HG02870 (cell line): ENCODE measurements at regions not wholly inside any gene's neighbourhood (a gene's known extent, or its start where the extent isn't known, plus 50 kb on each side); places are given as distances from the start of the nearest gene placed in this dataset.
"Not testable (repeated sequence)": the region's sequence is repeated elsewhere in the genome, so short reads cannot be mapped to it uniquely, and the experiment has no call there.

Source experiments
- ATAC-seq: cut with Tn5 transposase; IDR thresholded peaks from one replicate; pipeline ENCODE4 v1.9.1; 2021; ENCODE audit warnings: mild to moderate bottlenecking, moderate library complexity; ENCODE audit not compliant: unreplicated experiment

- ATAC-seq = no peak
Measured at GRCh38 chr20:51190783-51191180, 167.9 kb upstream of the KCNG1 start.

- ATAC-seq = no peak
Measured at GRCh38 chr20:51189814-51190782, 167.2 kb upstream of the KCNG1 start.

GRCh38 chr20:51188941-51189340 is 166.0 kb upstream of the KCNG1 start:
- ATAC-seq = no peak

- no peak for ATAC-seq
Measured at GRCh38 chr20:51187261-51187660, 164.4 kb upstream of the KCNG1 start.

GRCh38 chr20:51185861-51186260 is 163.0 kb upstream of the KCNG1 start:
- ATAC-seq = no peak

- ATAC-seq = no peak
Measured at GRCh38 chr20:51185277-51185676, 162.4 kb upstream of the KCNG1 start.

- no peak for ATAC-seq
Measured at GRCh38 chr20:51184289-51184688, 161.4 kb upstream of the KCNG1 start.

- no peak for ATAC-seq
Measured at GRCh38 chr20:51183451-51183850, 160.5 kb upstream of the KCNG1 start.

- ATAC-seq = no peak
Measured at GRCh38 chr20:51182571-51182970, 159.7 kb upstream of the KCNG1 start.

- ATAC-seq = no peak
Measured at GRCh38 chr20:51178153-51178552, 155.2 kb upstream of the KCNG1 start.

GRCh38 chr20:51176876-51177275 is 154.0 kb upstream of the KCNG1 start:
- ATAC-seq = no peak

- ATAC-seq = no peak
Measured at GRCh38 chr20:51176446-51176845, 153.5 kb upstream of the KCNG1 start.

- no peak for ATAC-seq
Measured at GRCh38 chr20:51175724-51176123, 152.8 kb upstream of the KCNG1 start.

- no peak for ATAC-seq
Measured at GRCh38 chr20:51175156-51175555, 152.2 kb upstream of the KCNG1 start.

GRCh38 chr20:51174536-51174935 is 151.6 kb upstream of the KCNG1 start:
- no peak for ATAC-seq

GRCh38 chr20:51172558-51173428 is 149.9 kb upstream of the KCNG1 start:
- no peak for ATAC-seq

- ATAC-seq = no peak
Measured at GRCh38 chr20:51171141-51171540, 148.2 kb upstream of the KCNG1 start.

GRCh38 chr20:51169813-51170212 is 146.9 kb upstream of the KCNG1 start:
- no peak for ATAC-seq

GRCh38 chr20:51167911-51168310 is 145.0 kb upstream of the KCNG1 start:
- not testable (repeated sequence) for ATAC-seq

GRCh38 chr20:51166489-51166888 is 143.6 kb upstream of the KCNG1 start:
- no peak for ATAC-seq

GRCh38 chr20:51165131-51165530 is 142.2 kb upstream of the KCNG1 start:
- ATAC-seq = no peak

GRCh38 chr20:51164731-51165130 is 141.8 kb upstream of the KCNG1 start:
- ATAC-seq = no peak
